ENCODE measurements at regions not wholly inside any gene's neighbourhood (a gene's known extent, or its start where the extent isn't known, plus 50 kb on each side); places are given as distances from the start of the nearest gene placed in this dataset.
"Not testable (repeated sequence)": the region's sequence is repeated elsewhere in the genome, so short reads cannot be mapped to it uniquely, and the experiment has no call there.

DNA sequence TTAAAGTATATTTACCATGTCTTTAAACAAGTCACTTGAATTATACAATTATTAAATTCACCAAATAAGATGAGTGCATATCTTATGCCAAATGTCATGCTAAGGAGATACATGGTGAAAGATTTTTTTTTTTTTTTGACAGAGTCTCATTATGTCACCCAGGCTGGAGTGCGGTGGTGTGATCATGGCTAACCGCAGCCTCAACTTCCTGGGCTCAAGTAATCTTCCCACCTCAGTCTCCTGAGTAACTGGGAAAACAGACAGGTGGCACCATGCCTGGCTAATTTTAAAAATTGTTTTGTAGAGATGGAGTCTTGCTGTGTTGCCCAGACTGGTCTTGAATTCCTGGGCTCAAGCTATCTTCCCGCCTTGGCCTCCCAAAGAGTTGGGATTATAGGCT is 149.0 kb upstream of the GOT2 start:
- H3K4me1 ChIP-seq (ENCODE audit: control insufficient read depth, insufficient read depth, low read length) = no peaks in the 10 kb centered on the region
- peaks cover 0 to 3% of the 10 kb centered on the region in 2 donors for H3K9me3 ChIP-seq (ENCODE audit: control insufficient read depth in 2 of 2, low read length in 2 of 2)

DNA sequence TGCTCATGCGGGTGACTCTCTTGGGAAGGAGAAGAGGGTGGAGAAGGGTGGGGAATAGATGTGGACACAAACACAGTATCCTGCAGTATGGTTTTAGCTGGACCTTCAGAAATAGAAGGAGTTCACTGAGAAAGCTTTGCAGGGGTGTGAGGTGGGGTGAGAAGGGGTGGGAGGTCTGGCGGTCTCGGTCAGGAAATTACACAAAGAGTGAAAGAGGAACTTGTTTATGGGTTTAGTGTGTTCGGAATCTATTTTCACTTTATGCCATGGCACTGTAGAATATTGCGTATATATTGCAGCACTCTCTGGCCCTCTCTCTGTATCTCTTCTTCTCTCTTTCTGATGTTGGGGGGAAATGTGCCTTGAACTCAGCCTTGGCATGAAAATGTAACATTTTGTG is 148.2 kb upstream of the GOT2 start:
- no peaks in the 10 kb centered on the region for H3K36me3 ChIP-seq (ENCODE audit: control insufficient read depth in 2 of 2, insufficient read depth in 2 of 2, low read length in 2 of 2)
- H3K4me3 ChIP-seq (ENCODE audit: low read length in 2 of 2) = no peak overlapping the region
- H3K9ac ChIP-seq (ENCODE audit: low read length in 2 of 2) = no peak overlapping the region
- no peak overlapping the region for H3K27ac ChIP-seq (ENCODE audit: low read length)
- H3K27me3 ChIP-seq (ENCODE audit: control insufficient read depth in 1 of 2, insufficient read depth in 2 of 2, low read length in 2 of 2) = no peaks in the 10 kb centered on the region
- H3K9me3 ChIP-seq (ENCODE audit: control insufficient read depth in 2 of 2, low read length in 2 of 2) = peaks cover 0 to 3% of the 10 kb centered on the region in 2 donors
- no peaks in the 10 kb centered on the region for H3K4me1 ChIP-seq (ENCODE audit: control insufficient read depth, insufficient read depth, low read length)

More for the DNA sequence above, 149.0 kb upstream of the GOT2 start:
- H3K27me3 ChIP-seq (ENCODE audit: control insufficient read depth in 1 of 2, insufficient read depth in 2 of 2, low read length in 2 of 2) = no peaks in the 10 kb centered on the region
- H3K4me3 ChIP-seq (ENCODE audit: low read length in 2 of 2) = no peak overlapping the region
- H3K9ac ChIP-seq (ENCODE audit: low read length in 2 of 2) = no peak overlapping the region
- no peaks in the 10 kb centered on the region for H3K36me3 ChIP-seq (ENCODE audit: control insufficient read depth in 2 of 2, insufficient read depth in 2 of 2, low read length in 2 of 2)
- no peak overlapping the region for H3K27ac ChIP-seq (ENCODE audit: low read length)

DNA sequence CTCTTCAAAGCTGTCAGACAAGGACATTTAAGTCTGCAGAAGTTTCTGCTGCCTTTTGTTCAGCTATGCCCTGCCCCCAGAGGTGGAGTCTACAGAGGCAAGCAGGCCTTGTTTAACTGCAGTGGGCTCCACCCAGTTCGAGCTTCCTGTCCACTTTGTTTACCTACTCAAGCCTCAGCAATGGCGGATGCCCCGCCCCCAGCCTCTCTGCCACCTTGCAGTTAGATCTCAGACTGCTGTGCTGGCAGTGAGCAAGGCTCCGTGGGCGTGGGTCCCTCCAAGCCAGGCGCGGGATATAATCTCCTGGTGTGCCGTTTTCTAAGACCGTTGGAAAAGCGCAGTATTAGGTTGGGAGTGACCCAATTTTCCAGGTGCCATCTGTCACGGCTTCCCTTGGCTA is 144.5 kb upstream of the GOT2 start:
- not testable (repeated sequence) for H3K27me3 ChIP-seq (ENCODE audit: control insufficient read depth in 1 of 2, insufficient read depth in 2 of 2, low read length in 2 of 2); H3K9ac ChIP-seq (ENCODE audit: low read length in 2 of 2); H3K9me3 ChIP-seq (ENCODE audit: control insufficient read depth in 2 of 2, low read length in 2 of 2); H3K4me3 ChIP-seq (ENCODE audit: low read length in 2 of 2); H3K36me3 ChIP-seq (ENCODE audit: control insufficient read depth in 2 of 2, insufficient read depth in 2 of 2, low read length in 2 of 2); H3K27ac ChIP-seq (ENCODE audit: low read length); H3K4me1 ChIP-seq (ENCODE audit: control insufficient read depth, insufficient read depth, low read length)

DNA sequence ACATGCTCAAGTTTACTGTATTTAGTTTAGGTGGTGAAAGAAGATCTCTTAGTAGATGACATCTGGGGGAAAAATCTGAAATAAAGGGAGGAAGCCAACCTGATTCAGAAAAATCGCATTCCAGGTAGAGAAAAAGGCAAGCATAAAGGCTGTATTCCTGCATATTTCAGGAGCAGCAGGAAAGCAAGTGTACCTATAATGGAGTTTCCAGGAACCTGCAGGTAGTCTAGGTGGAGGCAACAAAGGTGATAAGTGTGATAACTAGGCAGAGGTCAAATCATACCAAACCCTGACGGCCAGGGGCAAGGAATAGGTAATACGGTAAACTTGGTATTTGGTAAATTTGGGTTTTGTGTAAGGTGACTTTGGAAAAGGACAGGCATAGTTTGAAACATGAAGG is 132.8 kb upstream of the GOT2 start:
- no peaks in the 10 kb centered on the region for H3K36me3 ChIP-seq (ENCODE audit: control insufficient read depth in 2 of 2, insufficient read depth in 2 of 2, low read length in 2 of 2)
- H3K4me1 ChIP-seq (ENCODE audit: control insufficient read depth, insufficient read depth, low read length) = no peaks in the 10 kb centered on the region
- H3K27me3 ChIP-seq (ENCODE audit: control insufficient read depth in 1 of 2, insufficient read depth in 2 of 2, low read length in 2 of 2) = no peaks in the 10 kb centered on the region
- H3K9me3 ChIP-seq (ENCODE audit: control insufficient read depth in 2 of 2, low read length in 2 of 2) = no peaks in the 10 kb centered on the region
- no peak overlapping the region for H3K27ac ChIP-seq (ENCODE audit: low read length)
- no peak overlapping the region for H3K4me3 ChIP-seq (ENCODE audit: low read length in 2 of 2)
- no peak overlapping the region for H3K9ac ChIP-seq (ENCODE audit: low read length in 2 of 2)

DNA sequence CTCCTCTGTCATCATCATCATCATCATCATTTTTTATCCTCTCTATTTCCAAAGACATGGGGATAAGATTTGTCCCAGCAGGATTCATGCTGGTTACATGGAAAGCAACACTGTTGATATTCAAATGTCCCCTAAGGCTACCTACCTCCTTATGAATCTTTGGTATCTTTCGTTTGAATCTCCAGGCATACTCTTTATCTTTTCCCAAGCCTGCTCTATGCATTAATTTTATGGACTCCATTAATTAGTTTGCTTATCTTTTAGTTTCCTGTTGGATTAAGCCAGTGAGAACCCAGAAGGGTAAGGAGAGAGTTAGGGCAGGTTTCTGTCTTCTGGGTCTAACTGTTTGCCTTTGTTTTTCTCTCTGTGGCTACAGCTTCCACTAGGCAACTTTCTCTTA is 129.6 kb upstream of the GOT2 start:
- Histone ChIP-seq H3K4me1 (ENCODE audit: control insufficient read depth, insufficient read depth, low read length) (no peaks in the 10 kb centered on the region), H3K27me3 (ENCODE audit: control insufficient read depth in 1 of 2, insufficient read depth in 2 of 2, low read length in 2 of 2) (no peaks in the 10 kb centered on the region), H3K9me3 (ENCODE audit: control insufficient read depth in 2 of 2, low read length in 2 of 2) (no peaks in the 10 kb centered on the region), H3K27ac (ENCODE audit: low read length) (no peak overlapping the region), H3K9ac (ENCODE audit: low read length in 2 of 2) (no peak overlapping the region), H3K36me3 (ENCODE audit: control insufficient read depth in 2 of 2, insufficient read depth in 2 of 2, low read length in 2 of 2) (no peaks in the 10 kb centered on the region), H3K4me3 (ENCODE audit: low read length in 2 of 2) (no peak overlapping the region)

DNA sequence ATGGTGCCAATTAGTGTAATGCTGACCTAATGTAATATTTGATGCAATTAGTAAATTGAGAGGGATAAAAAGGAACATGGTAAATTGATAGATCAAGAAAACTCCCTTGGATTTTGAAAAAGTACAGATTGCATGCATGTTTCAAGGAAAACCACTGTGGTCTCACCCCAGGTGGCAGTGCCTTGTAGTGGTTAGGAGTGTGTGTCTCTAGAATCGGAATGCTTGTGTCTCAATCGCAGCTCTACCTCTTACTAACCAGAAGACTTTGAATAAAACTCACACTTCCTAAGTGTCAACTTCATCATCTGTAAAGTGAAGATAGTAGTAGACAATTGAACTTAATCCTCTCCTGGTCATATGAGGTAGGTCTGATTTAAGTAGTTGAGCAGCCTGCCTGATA is 128.9 kb upstream of the GOT2 start:
- no peak overlapping the region for H3K27ac ChIP-seq (ENCODE audit: low read length)
- H3K4me3 ChIP-seq (ENCODE audit: low read length in 2 of 2) = no peak overlapping the region
- no peaks in the 10 kb centered on the region for H3K36me3 ChIP-seq (ENCODE audit: control insufficient read depth in 2 of 2, insufficient read depth in 2 of 2, low read length in 2 of 2)
- H3K9ac ChIP-seq (ENCODE audit: low read length in 2 of 2) = no peak overlapping the region
- no peaks in the 10 kb centered on the region for H3K4me1 ChIP-seq (ENCODE audit: control insufficient read depth, insufficient read depth, low read length)
- no peaks in the 10 kb centered on the region for H3K9me3 ChIP-seq (ENCODE audit: control insufficient read depth in 2 of 2, low read length in 2 of 2)
- H3K27me3 ChIP-seq (ENCODE audit: control insufficient read depth in 1 of 2, insufficient read depth in 2 of 2, low read length in 2 of 2) = no peaks in the 10 kb centered on the region

DNA sequence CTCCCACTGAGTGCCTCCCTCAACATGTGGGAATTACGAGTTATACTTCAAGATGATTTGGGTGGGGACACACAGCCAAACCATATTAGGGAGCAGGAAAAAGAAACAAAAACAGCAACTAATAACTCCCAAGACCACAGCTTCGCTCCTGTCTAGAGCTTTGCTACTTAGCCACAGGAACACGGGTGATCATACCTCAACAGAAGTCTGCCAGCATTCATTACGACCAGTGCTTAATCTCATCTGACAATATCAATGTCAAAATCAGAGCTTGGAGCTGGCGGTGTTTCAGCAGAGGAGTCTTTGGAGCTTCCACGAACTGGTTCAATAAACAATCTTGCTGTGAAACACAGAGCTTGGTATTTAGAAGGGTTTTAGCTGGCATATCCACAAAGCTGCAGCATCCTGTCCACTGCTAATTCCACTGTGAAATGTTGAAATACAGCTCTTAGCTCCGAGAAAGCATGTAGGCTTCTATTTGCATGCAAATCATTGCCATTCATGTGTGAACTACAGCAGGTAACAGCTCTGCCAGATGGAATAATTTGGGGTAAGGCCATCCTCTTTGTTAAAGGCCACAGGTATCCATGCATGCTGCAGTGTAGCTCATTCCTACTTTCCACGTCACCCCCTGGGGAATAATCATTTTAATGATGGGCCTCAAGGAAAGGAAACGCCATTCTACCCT is 128.4 kb upstream of the GOT2 start:
- Histone ChIP-seq H3K36me3 (ENCODE audit: control insufficient read depth in 2 of 2, insufficient read depth in 2 of 2, low read length in 2 of 2) (no peaks in the 10 kb centered on the region), H3K9me3 (ENCODE audit: control insufficient read depth in 2 of 2, low read length in 2 of 2) (no peaks in the 10 kb centered on the region), H3K27ac (ENCODE audit: low read length) (no peak overlapping the region), H3K4me3 (ENCODE audit: low read length in 2 of 2) (no peak overlapping the region), H3K4me1 (ENCODE audit: control insufficient read depth, insufficient read depth, low read length) (no peaks in the 10 kb centered on the region), H3K27me3 (ENCODE audit: control insufficient read depth in 1 of 2, insufficient read depth in 2 of 2, low read length in 2 of 2) (no peaks in the 10 kb centered on the region), H3K9ac (ENCODE audit: low read length in 2 of 2) (no peak overlapping the region)

DNA sequence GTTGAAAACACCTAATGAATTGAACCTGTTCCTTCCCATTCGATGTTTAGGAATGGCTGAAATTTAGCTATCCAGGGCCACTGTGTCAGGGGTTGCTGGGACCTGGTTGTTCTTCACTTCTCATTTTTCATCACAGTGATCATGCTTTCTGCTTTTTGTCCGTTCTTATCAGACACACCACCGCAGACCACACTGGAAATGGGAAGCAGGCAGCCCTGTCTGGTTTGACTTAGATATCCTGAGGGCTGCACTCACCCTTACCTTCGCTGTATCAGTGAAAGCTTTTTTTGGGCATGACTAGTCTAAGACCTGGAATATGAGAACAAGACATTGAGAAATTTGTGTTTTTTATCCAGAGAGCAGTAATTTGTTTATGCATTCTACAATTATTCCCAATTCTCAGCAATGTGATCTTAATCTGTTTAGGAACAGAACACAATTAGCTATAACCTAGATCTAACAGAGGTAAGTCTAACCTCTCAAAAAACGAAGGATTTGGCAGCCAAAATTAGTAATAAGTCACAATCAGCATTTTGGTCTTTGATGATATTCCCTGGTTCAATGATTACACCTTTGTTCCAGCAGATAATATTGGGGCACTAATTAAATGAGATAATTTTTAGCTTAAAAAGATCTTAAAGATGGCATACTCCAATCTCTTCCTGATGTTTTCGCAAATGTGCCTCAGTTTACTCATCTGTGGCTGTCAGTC is 126.0 kb upstream of the GOT2 start:
- H3K27ac ChIP-seq (ENCODE audit: low read length) = no peak overlapping the region
- no peaks in the 10 kb centered on the region for H3K4me1 ChIP-seq (ENCODE audit: control insufficient read depth, insufficient read depth, low read length)
- H3K27me3 ChIP-seq (ENCODE audit: control insufficient read depth in 1 of 2, insufficient read depth in 2 of 2, low read length in 2 of 2) = no peaks in the 10 kb centered on the region
- H3K9ac ChIP-seq (ENCODE audit: low read length in 2 of 2) = no peak overlapping the region
- H3K4me3 ChIP-seq (ENCODE audit: low read length in 2 of 2) = no peak overlapping the region
- no peaks in the 10 kb centered on the region for H3K9me3 ChIP-seq (ENCODE audit: control insufficient read depth in 2 of 2, low read length in 2 of 2)
- no peaks in the 10 kb centered on the region for H3K36me3 ChIP-seq (ENCODE audit: control insufficient read depth in 2 of 2, insufficient read depth in 2 of 2, low read length in 2 of 2)

DNA sequence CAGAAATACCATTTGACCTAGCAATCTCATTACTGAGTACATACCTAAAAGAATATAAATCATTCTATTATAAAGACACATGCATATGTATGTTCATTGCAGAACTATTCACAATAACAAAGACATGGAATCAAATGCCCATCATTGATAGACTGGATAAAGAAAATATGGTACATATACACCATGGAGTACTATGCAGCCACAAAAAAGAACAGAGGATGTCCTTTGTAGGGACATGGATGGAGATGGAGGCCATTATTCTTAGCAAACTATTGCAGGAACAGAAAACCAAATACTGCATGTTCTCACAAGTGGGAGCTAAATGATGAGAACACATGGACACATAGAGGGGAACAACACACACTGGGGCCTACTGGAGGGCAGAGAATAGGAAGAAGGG is 124.5 kb upstream of the GOT2 start:
- H3K9ac ChIP-seq (ENCODE audit: low read length in 2 of 2); H3K27me3 ChIP-seq (ENCODE audit: control insufficient read depth in 1 of 2, insufficient read depth in 2 of 2, low read length in 2 of 2): not testable (repeated sequence)

DNA sequence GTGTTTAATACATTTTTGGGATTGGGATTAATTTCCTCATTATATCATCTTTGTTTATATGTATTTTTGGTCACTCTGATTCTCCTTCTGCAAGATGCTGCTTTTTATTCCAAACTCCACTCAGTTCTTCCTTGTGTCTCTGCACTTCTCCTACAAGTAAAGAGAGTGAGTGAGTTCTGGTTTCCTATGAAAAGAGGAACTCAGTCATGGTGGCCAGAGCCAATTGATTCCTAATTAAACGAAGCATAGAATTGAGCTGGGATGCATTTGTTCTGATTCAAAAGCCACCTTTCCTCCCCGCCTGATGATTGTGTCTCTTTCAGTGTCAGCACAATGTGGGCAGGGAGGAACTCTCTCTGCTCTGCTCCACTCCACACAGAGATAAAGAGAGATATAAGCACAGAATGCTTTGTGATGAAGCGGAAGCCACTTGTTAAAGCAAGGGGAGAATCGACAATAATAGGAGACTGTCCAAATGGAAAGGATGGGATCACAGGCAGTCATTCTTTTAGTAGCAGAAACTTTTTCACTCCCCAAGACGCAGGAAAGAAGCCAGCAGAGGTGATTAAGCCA is 121.3 kb upstream of the GOT2 start:
- Histone ChIP-seq H3K4me1 (ENCODE audit: control insufficient read depth, insufficient read depth, low read length) (no peaks in the 10 kb centered on the region), H3K9me3 (ENCODE audit: control insufficient read depth in 2 of 2, low read length in 2 of 2) (no peaks in the 10 kb centered on the region), H3K36me3 (ENCODE audit: control insufficient read depth in 2 of 2, insufficient read depth in 2 of 2, low read length in 2 of 2) (no peaks in the 10 kb centered on the region), H3K27ac (ENCODE audit: low read length) (no peak overlapping the region), H3K9ac (ENCODE audit: low read length in 2 of 2) (no peak overlapping the region), H3K27me3 (ENCODE audit: control insufficient read depth in 1 of 2, insufficient read depth in 2 of 2, low read length in 2 of 2) (peaks cover 0 to 2% of the 10 kb centered on the region in 2 donors), H3K4me3 (ENCODE audit: low read length in 2 of 2) (no peak overlapping the region)

More for the DNA sequence above, 124.5 kb upstream of the GOT2 start:
- H3K27ac ChIP-seq (ENCODE audit: low read length); H3K4me1 ChIP-seq (ENCODE audit: control insufficient read depth, insufficient read depth, low read length); H3K9me3 ChIP-seq (ENCODE audit: control insufficient read depth in 2 of 2, low read length in 2 of 2); H3K36me3 ChIP-seq (ENCODE audit: control insufficient read depth in 2 of 2, insufficient read depth in 2 of 2, low read length in 2 of 2); H3K4me3 ChIP-seq (ENCODE audit: low read length in 2 of 2): not testable (repeated sequence)
